K562 (cell line): ENCODE measurements at regions not wholly inside any gene's neighbourhood (a gene's known extent, or its start where the extent isn't known, plus 50 kb on each side); places are given as distances from the start of the nearest gene placed in this dataset.

Experiments
- ATAC-seq: fragments of 200-7000 bp; cut with Tn5 transposase; 3 replicates; pipeline ENCODE4 v1.9.1; 2020; ENCODE audit warnings: moderate library complexity
- BruUV-seq: library from RNA; stranded (reverse); fragments of 400-500 nt; replicated peaks from 2 replicates; lab custom pipeline; 2021; lab: Mats Ljungman, UMichigan
- CTCF ChIA-PET: fragments of 300-600 bp; formaldehyde crosslinking; extraction: SDS; loops from one replicate; lab custom pipeline; 2021; ENCODE audit warnings: low intra/inter-chr PET ratio; lab: Yijun Ruan, JAX
- POLR2A ChIA-PET: fragments of 300-600, 350-650 bp; sonication (Branson Sonifier 250); formaldehyde crosslinking; extraction: SDS; loops from one replicate; lab custom pipeline; 2021; ENCODE audit warnings: antibody characterized with exemption, inconsistent platforms; lab: Yijun Ruan, JAX
- DNase-seq, 4 experiments: peaks; one replicate each; pipeline versions ENCODE4 v3.0.0 to v3.0.0-alpha.2; 2011 to 2018; ENCODE audit warnings: low spot score in 3 of 4, mixed read lengths in 3 of 4; ENCODE audit errors: extremely low read depth in 1 of 4
- FAIRE-seq: peaks from 2 replicates; lab custom pipeline; 2011; peaks lifted over from hg19 to GRCh38; lab: Jason Lieb, UNC
- H2AFZ ChIP-seq: 2 replicates; pipeline ENCODE4 v1.6.0; 2011; ENCODE audit warnings: low read depth, low read length, control low read depth, inconsistent platforms
- H3K27ac ChIP-seq: fragments of 200-600 bp; 3 replicates; pipeline ENCODE4 v1.8.0; 2011; ENCODE audit warnings: low read depth, mild to moderate bottlenecking, control low read depth, inconsistent platforms, low read length, moderate library complexity, mixed read lengths; ENCODE audit errors: extremely low read depth
- H3K27me3 ChIP-seq, 2 experiments: fragments of 300-600 bp in 1 of 2; 2 replicates in 1 of 2; 3 replicates in 1 of 2; pipeline versions ENCODE4 v1.6.0 to v1.8.0; 2011; ENCODE audit warnings: inconsistent platforms in 2 of 2, low read length in 2 of 2, mild to moderate bottlenecking in 1 of 2, mixed read lengths in 1 of 2, moderate library complexity in 1 of 2; ENCODE audit not compliant: control insufficient read depth in 2 of 2, insufficient read depth in 2 of 2
- H3K36me3 ChIP-seq: fragments of 300-600 bp; 3 replicates; pipeline ENCODE4 v1.8.0; 2011; ENCODE audit warnings: mild to moderate bottlenecking, low read length, inconsistent platforms; ENCODE audit not compliant: control insufficient read depth, insufficient read depth
- H3K4me1 ChIP-seq, 2 experiments: fragments of 200-600 bp in 1 of 2; replicated peaks in 1 of 2; 2 replicates in 1 of 2; 3 replicates in 1 of 2; pipeline versions ENCODE4 v1.5.1 to v1.8.0; 2011; ENCODE audit warnings: inconsistent platforms in 2 of 2, low read length in 2 of 2, mild to moderate bottlenecking in 1 of 2, mixed read lengths in 1 of 2, moderate library complexity in 1 of 2; ENCODE audit not compliant: control insufficient read depth in 2 of 2, insufficient read depth in 2 of 2
- H3K4me2 ChIP-seq: 2 replicates; pipeline ENCODE4 v1.6.1; 2011; ENCODE audit warnings: low read length, control low read depth, inconsistent platforms, mixed read lengths; ENCODE audit not compliant: insufficient read depth
- H3K4me3 ChIP-seq: fragments of 200-600 bp; sonication (generic), shearing (Covaris generic); 2 replicates; pipeline ENCODE4 v1.5.1; 2016; ENCODE audit warnings: control low read depth, inconsistent platforms
- H3K79me2 ChIP-seq: fragments of 200-600 bp; 3 replicates; pipeline ENCODE4 v1.8.0; 2011; ENCODE audit warnings: low read length, inconsistent platforms; ENCODE audit not compliant: control insufficient read depth, insufficient read depth
- H3K9ac ChIP-seq, 2 experiments: 2 replicates each; pipeline versions ENCODE4 v1.6.0 to v1.6.1; 2011; ENCODE audit warnings: low read depth in 2 of 2, low read length in 2 of 2, control low read depth in 1 of 2, inconsistent platforms in 1 of 2, mild to moderate bottlenecking in 1 of 2, mixed read lengths in 1 of 2; ENCODE audit not compliant: insufficient read depth in 1 of 2
- H3K9me1 ChIP-seq: one replicate; pipeline ENCODE4 v1.6.0; 2011; ENCODE audit warnings: inconsistent platforms, mild to moderate bottlenecking, low read length, moderate library complexity; ENCODE audit not compliant: control insufficient read depth, insufficient read depth
- H3K9me3 ChIP-seq: replicated peaks from 2 replicates; pipeline ENCODE4 v1.5.1; 2011; ENCODE audit warnings: low read depth, low read length, inconsistent platforms; ENCODE audit not compliant: control insufficient read depth, insufficient read depth
- H4K20me1 ChIP-seq: replicated peaks from 2 replicates; pipeline ENCODE4 v1.6.1; 2011; ENCODE audit warnings: low read length, inconsistent platforms, mixed read lengths; ENCODE audit not compliant: control insufficient read depth, insufficient read depth
- BHLHE40 ChIP-seq: IDR thresholded peaks from 2 replicates; pipeline ENCODE4 v1.6.1; 2011; ENCODE audit warnings: low read length, improper control_type of control experiment
- CTCF ChIP-seq, 3 experiments: IDR thresholded peaks in 2 of 3; conservative IDR thresholded peaks in 1 of 3; 2 replicates each; pipeline ENCODE4 v1.5.1; 2011 to 2012; ENCODE audit warnings: low read length in 3 of 3, mild to moderate bottlenecking in 3 of 3, control low read depth in 2 of 3, improper control_type of control experiment in 1 of 3, inconsistent platforms in 1 of 3, low read depth in 1 of 3, mixed read lengths in 1 of 3, moderate library complexity in 1 of 3; ENCODE audit not compliant: insufficient read depth in 2 of 3
- RAD21 ChIP-seq, 2 experiments: fragments of 250-450 bp in 1 of 2; fragments of 450-650 bp in 1 of 2; sonication (Bioruptor Pico) in 1 of 2; formaldehyde crosslinking in 1 of 2; IDR thresholded peaks in 1 of 2; conservative IDR thresholded peaks in 1 of 2; 2 replicates each; pipeline versions ENCODE4 v1.4.0 to v1.8.0; 2020 to 2022; ENCODE audit warnings: mild to moderate bottlenecking in 2 of 2, moderate library complexity in 1 of 2
- REST ChIP-seq, 2 experiments: fragments of 450-650 bp; formaldehyde crosslinking in 1 of 2; IDR thresholded peaks; 2 replicates each; pipeline versions ENCODE4 v1.4.0 to v1.6.1; 2014 to 2020; ENCODE audit warnings: mild to moderate bottlenecking in 2 of 2, borderline replicate concordance in 1 of 2, low read depth in 1 of 2
- SNAPC5 ChIP-seq: fragments of 250-450 bp; sonication (Bioruptor Pico); IDR thresholded peaks from 2 replicates; pipeline ENCODE4 v1.8.0; 2021; ENCODE audit warnings: moderate library complexity, mild to moderate bottlenecking, inconsistent platforms
- THAP7 ChIP-seq: fragments of 250-450 bp; sonication (Bioruptor Pico); IDR thresholded peaks from 2 replicates; pipeline ENCODE4 v1.5.0; 2021
- WGBS: fragments of 100-300 bp; shearing (Covaris generic); methylation state at CpG from one replicate; pipeline ENCODE4 v1.1.6; 2016; ENCODE audit warnings: low coverage, mixed read lengths; ENCODE audit not compliant: insufficient coverage; ENCODE audit errors: missing lambda C conversion rate; 5-methylcytosine and 5-hydroxymethylcytosine counted together
- in situ Hi-C: fragments of 300-500 bp; cut with MboI; formaldehyde crosslinking; loops from 4 replicates; pipeline ENCODE4 v1.15.0; 2018; ENCODE audit warnings: inconsistent platforms, mixed read lengths
- intact Hi-C: fragments of 100-400 bp; cut with micrococcal nuclease; formaldehyde crosslinking; loops from 2 replicates; pipeline ENCODE4 v1.14.2; 2022

- Histone ChIP-seq H3K27ac (no peak overlapping the region), H3K4me2 (no peak overlapping the region), H4K20me1 (no peaks in the 10 kb centered on the region), H2AFZ (no peak overlapping the region), H3K4me3 (no peak overlapping the region), H3K79me2 (no peaks in the 10 kb centered on the region), H3K9me1 (no peaks in the 10 kb centered on the region), H3K4me1 (peaks cover 0 to 6% of the 10 kb centered on the region in 2 experiments; a peak in 1 of 5 replicates), H3K9ac (no peak overlapping the region), H3K36me3 (no peaks in the 10 kb centered on the region), H3K9me3 (no peaks in the 10 kb centered on the region), H3K27me3 (peaks cover 17 to 27% of the 10 kb centered on the region in 2 experiments)
- peak; percentile 55; the same call in 2 of the 3 replicates for ATAC-seq
- POLR2A ChIA-PET: interaction anchor here (1.7 kb wide), 1 partner anchor 8 kb away, joined by 5 read pairs; no protein-coding TSS in a partner anchor
- peak in 1 of 4 experiments; percentile 5 for DNase-seq
- no TSS peak for BruUV-seq
- in situ Hi-C loops (no loop called here), intact Hi-C loops (no loop called here)
- no peak for FAIRE-seq
- TF ChIP-seq THAP7 (CRISPR knock-in tag) (no peak), BHLHE40 (no peak), RAD21 (CRISPR knock-in tag; conservative IDR thresholded peaks at IDR 0.05 in 1 of 2, IDR thresholded peaks at IDR 0.05 in 1 of 2) (peak; percentile 37 to 44; a peak in 3 of 4 replicates), SNAPC5 (no peak), CTCF (IDR thresholded peaks at IDR 0.05 in 2 of 3, conservative IDR thresholded peaks at IDR 0.05 in 1 of 3; ENCODE audit: insufficient read depth in 2 of 3, low read depth in 1 of 3, low read length in 3 of 3) (peak in 2 of 3 experiments; percentile 11 to 22; a peak in 1 of 6 replicates), REST (IDR thresholded peaks at IDR 0.05; ENCODE audit: borderline replicate concordance) (peak; percentile 27; the same call in 1 of the 2 replicates), REST (CRISPR knock-in tag; IDR thresholded peaks at IDR 0.05; ENCODE audit: low read depth) (no peak)
- CTCF ChIA-PET: no interaction called here
- WGBS: 2% methylated on average over 15 of the region's 15 CpGs
Observed at GRCh38 chr6:22145823-22146677, 150.8 kb downstream of the PRL start.
